Mesendoderm (in vitro differentiated cells): ENCODE measurements at regions not wholly inside any gene's neighbourhood (a gene's known extent, or its start where the extent isn't known, plus 50 kb on each side); places are given as distances from the start of the nearest gene placed in this dataset.
A peak's percentile ranks its signal among the peaks of the same experiment; 100 is the strongest.

Experiments
- DNase-seq: peaks from one replicate; pipeline ENCODE4 v3.0.0; 2013
- H2AK5ac ChIP-seq: 2 replicates; pipeline ENCODE4 v1.6.1; 2013; ENCODE audit warnings: low read length, inconsistent platforms
- H2BK120ac ChIP-seq: 2 replicates; pipeline ENCODE4 v1.6.1; 2013; ENCODE audit warnings: low read depth, mild to moderate bottlenecking, low read length, moderate library complexity, mixed read lengths
- H2BK15ac ChIP-seq: replicated peaks from 2 replicates; pipeline ENCODE4 v1.6.1; 2013; ENCODE audit warnings: low read depth, mild to moderate bottlenecking, moderate library complexity
- H2BK5ac ChIP-seq: 2 replicates; pipeline ENCODE4 v1.6.1; 2013; ENCODE audit warnings: low read length, inconsistent platforms
- H3K18ac ChIP-seq: 2 replicates; pipeline ENCODE4 v1.6.1; 2013; ENCODE audit warnings: mild to moderate bottlenecking, low read length, mixed read lengths
- H3K23ac ChIP-seq: one replicate; pipeline ENCODE4 v1.6.1; 2013; ENCODE audit warnings: low read length
- H3K27ac ChIP-seq: 2 replicates; pipeline ENCODE4 v1.5.1; 2013; ENCODE audit warnings: low read depth, mild to moderate bottlenecking, inconsistent platforms, low read length, moderate library complexity
- H3K27me3 ChIP-seq: 2 replicates; pipeline ENCODE4 v1.6.1; 2013; ENCODE audit warnings: low read length, control low read depth, mild to moderate bottlenecking, inconsistent platforms; ENCODE audit not compliant: insufficient read depth, poor library complexity
- H3K36me3 ChIP-seq: 2 replicates; pipeline ENCODE4 v1.6.1; 2013; ENCODE audit warnings: low read length, inconsistent platforms; ENCODE audit not compliant: control insufficient read depth, insufficient read depth
- H3K4ac ChIP-seq: one replicate; pipeline ENCODE4 v1.6.1; 2013; ENCODE audit warnings: low read depth, mild to moderate bottlenecking, low read length, moderate library complexity
- H3K4me1 ChIP-seq: 2 replicates; pipeline ENCODE4 v1.6.1; 2013; ENCODE audit warnings: low read depth, low read length, inconsistent platforms; ENCODE audit not compliant: control insufficient read depth
- H3K4me2 ChIP-seq: 2 replicates; pipeline ENCODE4 v1.6.1; 2013; ENCODE audit warnings: low read length
- H3K4me3 ChIP-seq: 2 replicates; pipeline ENCODE4 v1.5.1; 2013; ENCODE audit warnings: mild to moderate bottlenecking, low read length
- H3K56ac ChIP-seq: one replicate; pipeline ENCODE4 v1.6.1; 2013; ENCODE audit warnings: low read length
- H3K79me1 ChIP-seq: 2 replicates; pipeline ENCODE4 v1.6.1; 2013; ENCODE audit warnings: low read length, inconsistent platforms
- H3K79me2 ChIP-seq: 2 replicates; pipeline ENCODE4 v1.6.1; 2013; ENCODE audit warnings: mild to moderate bottlenecking, low read length; ENCODE audit not compliant: control insufficient read depth, insufficient read depth
- H3K9ac ChIP-seq: 2 replicates; pipeline ENCODE4 v1.6.1; 2013; ENCODE audit warnings: low read length, inconsistent platforms
- H4K5ac ChIP-seq: one replicate; pipeline ENCODE4 v1.6.1; 2013; ENCODE audit warnings: low read length
- H4K8ac ChIP-seq: one replicate; pipeline ENCODE4 v1.6.1; 2013; ENCODE audit warnings: low read depth, mild to moderate bottlenecking, control low read depth, low read length, moderate library complexity
- WGBS: extraction: QIAGEN DNeasy Blood & Tissue Kit; methylation state at CpG from one replicate; pipeline ENCODE4 v1.1.7; 2013; ENCODE audit warnings: low lambda C conversion rate, missing lambda C conversion rate; ENCODE audit not compliant: insufficient coverage; ENCODE audit errors: extremely low coverage; 5-methylcytosine and 5-hydroxymethylcytosine counted together

DNA sequence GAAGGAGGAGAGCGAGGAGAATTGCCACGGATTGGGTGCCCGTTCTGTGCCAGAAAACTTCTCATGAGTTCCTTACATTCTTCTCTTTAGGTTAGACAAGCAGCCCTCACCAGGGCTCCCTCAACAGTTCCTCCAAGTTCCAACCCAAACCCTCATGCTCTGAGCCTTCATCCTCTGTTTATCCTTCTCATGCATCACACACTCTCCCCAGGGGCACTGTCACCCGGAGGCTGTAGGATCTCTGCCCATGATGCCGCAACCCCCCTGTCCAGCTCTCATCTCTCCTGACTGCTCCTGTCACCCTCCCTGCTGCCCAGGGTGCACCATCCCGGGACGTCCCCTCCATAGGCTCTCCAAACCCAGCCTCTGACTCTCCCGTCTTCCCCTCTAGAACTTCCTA, 99.4 kb upstream of the MYCN start:
- DNase-seq = no peak

DNA sequence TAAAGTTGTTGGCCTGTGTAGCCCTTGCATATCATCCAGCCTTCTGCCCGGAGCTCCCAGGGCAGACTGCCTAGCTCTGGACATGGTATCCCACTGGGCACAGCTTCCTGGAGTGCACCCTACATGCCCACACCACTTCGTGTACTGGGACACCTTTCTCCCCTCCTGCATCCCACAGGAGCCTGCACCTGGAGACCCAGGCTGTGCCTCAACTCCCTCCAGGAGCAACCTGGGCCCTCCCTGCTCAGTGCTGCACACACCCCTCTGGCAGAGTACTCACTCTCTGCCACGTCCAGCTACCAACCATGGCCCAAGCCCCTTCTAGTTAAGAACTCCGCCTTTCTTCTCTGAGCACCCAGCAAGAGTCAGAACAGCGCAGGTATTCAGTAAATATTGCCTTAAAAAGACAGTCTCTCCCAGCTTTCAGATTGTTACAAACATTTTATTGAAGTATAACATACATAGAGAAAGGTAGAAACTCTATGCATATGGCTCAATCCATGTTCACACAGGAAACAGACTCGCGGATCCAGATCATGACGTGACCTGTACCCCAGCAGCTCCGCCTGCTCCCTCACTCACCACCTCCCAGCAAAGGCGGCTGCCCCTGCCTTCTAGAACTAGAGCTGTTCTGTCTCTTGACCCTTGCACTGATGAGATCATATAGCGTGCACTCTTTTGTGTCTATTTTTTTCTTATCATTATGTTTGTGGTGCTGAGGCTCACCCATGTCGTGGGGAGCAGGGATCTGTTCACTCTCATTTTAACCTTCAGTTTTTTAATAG, 98.4 kb upstream of the MYCN start:
- Histone ChIP-seq H3K4me1 (no peaks in the 10 kb centered on the region), H3K27ac (no peak overlapping the region), H4K8ac (no peak overlapping the region), H2AK5ac (no peak overlapping the region), H3K23ac (no peak overlapping the region), H2BK15ac (no peak overlapping the region), H2BK5ac (no peak overlapping the region), H3K79me2 (no peaks in the 10 kb centered on the region), H3K56ac (no peak overlapping the region), H2BK120ac (no peak overlapping the region), H3K27me3 (no peaks in the 10 kb centered on the region), H3K4me3 (no peak overlapping the region), H3K36me3 (no peaks in the 10 kb centered on the region), H3K4ac (no peak overlapping the region), H3K9ac (no peak overlapping the region), H3K4me2 (no peak overlapping the region), H3K79me1 (no peaks in the 10 kb centered on the region), H4K5ac (no peak overlapping the region), H3K18ac (no peak overlapping the region)
- no CpG with 5 or more reads among the region's 12 CpGs for WGBS
- DNase-seq = no peak

More for the DNA sequence above, 99.4 kb upstream of the MYCN start:
- H4K5ac ChIP-seq = no peak overlapping the region
- H2BK15ac ChIP-seq = no peak overlapping the region
- no peaks in the 10 kb centered on the region for H3K79me2 ChIP-seq
- no CpG with 5 or more reads among the region's 8 CpGs for WGBS
- no peak overlapping the region for H3K4ac ChIP-seq
- no peak overlapping the region for H4K8ac ChIP-seq
- no peaks in the 10 kb centered on the region for H3K79me1 ChIP-seq
- no peak overlapping the region for H3K56ac ChIP-seq
- H2BK120ac ChIP-seq = no peak overlapping the region
- no peaks in the 10 kb centered on the region for H3K4me1 ChIP-seq
- no peak overlapping the region for H3K18ac ChIP-seq
- no peak overlapping the region for H2BK5ac ChIP-seq
- no peak overlapping the region for H2AK5ac ChIP-seq
- H3K27me3 ChIP-seq = no peaks in the 10 kb centered on the region
- no peaks in the 10 kb centered on the region for H3K36me3 ChIP-seq
- no peak overlapping the region for H3K4me3 ChIP-seq
- H3K23ac ChIP-seq = no peak overlapping the region
- no peak overlapping the region for H3K4me2 ChIP-seq
- no peak overlapping the region for H3K27ac ChIP-seq
- H3K9ac ChIP-seq = no peak overlapping the region

DNA sequence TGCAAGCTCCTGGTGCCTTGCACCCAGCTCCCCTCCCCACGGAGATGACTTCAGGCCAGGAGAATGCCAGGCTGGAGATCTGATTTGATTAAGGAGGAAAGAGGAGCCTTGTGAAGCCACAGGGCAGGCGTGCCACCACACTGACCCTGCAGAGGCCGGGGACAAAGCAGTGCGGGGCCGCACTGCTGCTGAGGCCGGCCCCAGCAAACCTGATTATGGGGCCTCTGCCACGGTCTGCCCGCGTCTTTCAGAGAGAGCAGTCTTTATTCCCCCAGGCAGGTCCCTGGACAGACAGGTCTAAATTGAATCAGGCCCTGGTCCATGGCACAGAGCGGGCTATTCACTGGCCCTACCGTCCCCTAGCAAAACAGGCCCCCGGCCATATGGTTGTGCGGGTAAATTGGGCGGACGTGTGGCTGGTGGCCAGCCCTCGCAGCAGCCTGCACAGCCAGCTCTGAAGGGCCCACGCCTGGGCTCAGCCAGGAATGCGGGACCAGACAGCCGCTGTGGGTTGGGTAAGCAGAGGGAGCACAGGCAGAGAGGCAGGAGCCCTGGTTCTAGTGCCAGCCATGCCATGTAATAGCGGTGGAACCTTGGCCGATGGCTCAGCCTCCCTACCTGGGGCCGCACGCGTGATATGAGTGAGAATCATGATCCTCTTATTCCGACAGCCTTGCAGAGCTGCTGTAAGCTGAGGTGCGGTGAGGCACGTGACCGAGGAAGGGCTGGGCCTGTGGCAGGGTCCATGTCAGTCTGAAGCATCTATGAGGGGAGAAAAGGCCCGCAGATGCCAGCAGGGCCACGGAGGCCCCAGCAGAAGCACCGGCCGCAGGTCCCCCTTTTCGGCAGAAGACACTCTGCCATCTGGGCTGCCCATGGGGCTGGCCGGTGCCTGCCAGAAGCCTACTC, 97.3 kb upstream of the MYCN start:
- WGBS = no CpG with 5 or more reads among the region's 34 CpGs
- Histone ChIP-seq H4K5ac (no peak overlapping the region), H3K23ac (no peak overlapping the region), H3K56ac (no peak overlapping the region), H4K8ac (no peak overlapping the region), H3K18ac (no peak overlapping the region), H3K4me2 (no peak overlapping the region), H3K4me1 (no peaks in the 10 kb centered on the region), H2AK5ac (no peak overlapping the region), H3K79me1 (no peaks in the 10 kb centered on the region), H3K4me3 (no peak overlapping the region), H3K27ac (no peak overlapping the region), H3K9ac (no peak overlapping the region), H2BK120ac (no peak overlapping the region), H3K4ac (no peak overlapping the region), H3K27me3 (no peaks in the 10 kb centered on the region), H3K36me3 (no peaks in the 10 kb centered on the region), H2BK5ac (no peak overlapping the region), H2BK15ac (no peak overlapping the region), H3K79me2 (no peaks in the 10 kb centered on the region)
- peak; percentile 37 for DNase-seq

DNA sequence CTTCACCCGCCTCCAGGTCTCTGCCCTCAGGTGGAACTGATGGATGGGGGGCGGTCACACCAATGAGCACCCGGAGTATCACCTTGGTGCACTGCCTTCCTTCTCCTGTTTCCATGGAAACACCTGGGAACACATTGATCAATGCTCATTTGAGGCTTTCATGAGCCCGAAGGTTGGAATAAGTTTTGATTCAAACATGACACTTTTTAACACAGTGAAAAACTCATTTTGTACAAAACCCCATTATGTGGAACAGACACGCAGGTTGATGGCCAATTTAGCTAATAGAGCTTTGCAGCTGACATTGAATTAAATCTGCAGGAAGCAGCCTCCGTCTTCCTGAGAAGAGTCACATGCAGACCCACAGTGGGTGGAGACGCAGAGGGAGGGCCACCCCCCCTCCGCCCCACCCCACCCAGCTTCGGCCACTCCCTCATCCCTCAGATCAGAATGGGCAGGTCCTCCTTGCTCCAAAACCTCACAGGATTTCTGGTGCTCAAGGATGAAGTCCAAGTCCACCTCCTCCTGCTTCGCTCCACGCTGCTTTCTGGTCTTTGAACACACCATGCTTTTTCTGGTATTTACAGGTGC, 96.0 kb upstream of the MYCN start:
- Histone ChIP-seq H3K56ac (no peak overlapping the region), H2AK5ac (no peak overlapping the region), H3K27ac (no peak overlapping the region), H3K79me2 (no peaks in the 10 kb centered on the region), H3K9ac (no peak overlapping the region), H2BK15ac (no peak overlapping the region), H3K27me3 (no peaks in the 10 kb centered on the region), H2BK5ac (no peak overlapping the region), H3K18ac (no peak overlapping the region), H4K8ac (no peak overlapping the region), H3K4me1 (no peaks in the 10 kb centered on the region), H3K4me3 (no peak overlapping the region), H3K23ac (no peak overlapping the region), H3K79me1 (no peaks in the 10 kb centered on the region), H3K4me2 (no peak overlapping the region), H2BK120ac (no peak overlapping the region), H3K4ac (no peak overlapping the region), H3K36me3 (no peaks in the 10 kb centered on the region), H4K5ac (no peak overlapping the region)
- DNase-seq = peak; percentile 11
- WGBS = no CpG with 5 or more reads among the region's 11 CpGs

DNA sequence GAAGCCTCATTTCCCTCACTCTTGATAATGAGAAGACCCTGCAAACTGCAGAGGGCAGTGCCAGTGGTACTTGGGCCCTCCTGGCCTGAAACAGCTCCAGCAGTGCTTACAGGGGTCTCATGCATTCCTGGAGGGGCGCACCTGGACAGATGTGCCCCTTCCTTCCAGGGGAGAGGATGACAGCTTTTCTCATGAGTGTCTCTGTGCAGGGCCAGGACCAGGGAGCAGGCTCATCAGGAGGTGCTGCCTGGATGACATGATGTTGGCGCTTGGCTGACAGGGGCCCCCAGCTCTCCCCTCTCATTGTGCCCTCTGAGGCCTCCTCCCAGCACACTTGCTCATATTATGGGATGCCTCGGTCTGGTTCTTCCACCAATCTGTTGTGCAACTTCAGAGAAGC, 95.1 kb upstream of the MYCN start:
- WGBS = no CpG with 5 or more reads among the region's 3 CpGs
- Histone ChIP-seq H3K4ac (no peak overlapping the region), H3K4me2 (no peak overlapping the region), H3K4me3 (no peak overlapping the region), H3K27me3 (no peaks in the 10 kb centered on the region), H3K56ac (no peak overlapping the region), H2BK15ac (no peak overlapping the region), H3K79me2 (no peaks in the 10 kb centered on the region), H3K36me3 (no peaks in the 10 kb centered on the region), H3K27ac (no peak overlapping the region), H3K18ac (no peak overlapping the region), H3K79me1 (no peaks in the 10 kb centered on the region), H3K23ac (no peak overlapping the region), H4K5ac (no peak overlapping the region), H2AK5ac (no peak overlapping the region), H2BK5ac (no peak overlapping the region), H2BK120ac (no peak overlapping the region), H3K9ac (no peak overlapping the region), H3K4me1 (no peaks in the 10 kb centered on the region), H4K8ac (no peak overlapping the region)
- DNase-seq = no peak
